ENCODE measurements at regions not wholly inside any gene's neighbourhood (a gene's known extent, or its start where the extent isn't known, plus 50 kb on each side); places are given as distances from the start of the nearest gene placed in this dataset.

- TF ChIP-seq CTCF (IDR thresholded peaks at IDR 0.05) (no peak), POLR2A (IDR thresholded peaks at IDR 0.05) (no peak), POLR2AphosphoS5 (IDR thresholded peaks at IDR 0.05) (no peak), EP300 (IDR thresholded peaks at IDR 0.05) (no peak)
These were observed 94.4 kb upstream of the BCOR start for GRCh38 chrX:40192196-40192595.

Measured in suprapubic skin (tissue), 4 donors.